Prostate gland (tissue), 2 donors: ENCODE measurements at regions not wholly inside any gene's neighbourhood (a gene's known extent, or its start where the extent isn't known, plus 50 kb on each side); places are given as distances from the start of the nearest gene placed in this dataset.

Source experiments
- POLR2A ChIP-seq: fragments of 450-650 bp; IDR thresholded peaks from one replicate; pipeline ENCODE4 v1.6.1; 2016; ENCODE audit warnings: antibody characterized with exemption, mild to moderate bottlenecking
- POLR2AphosphoS5 ChIP-seq: sonication (generic); formaldehyde crosslinking; IDR thresholded peaks from one replicate; pipeline ENCODE4 v1.6.1; 2017; ENCODE audit warnings: antibody characterized with exemption
- TF ChIP-seq, protein P1 (sequence below), 4 experiments: fragments of 200-600 bp in 2 of 4; fragments of 450-650 bp in 2 of 4; sonication (generic) in 2 of 4; IDR thresholded peaks; 1 replicate in 3 of 4; 2 replicates in 1 of 4; pipeline ENCODE4 v1.5.1; 2016 to 2019; ENCODE audit warnings: antibody characterized with exemption in 4 of 4, mild to moderate bottlenecking in 2 of 4, moderate library complexity in 2 of 4

DNA sequence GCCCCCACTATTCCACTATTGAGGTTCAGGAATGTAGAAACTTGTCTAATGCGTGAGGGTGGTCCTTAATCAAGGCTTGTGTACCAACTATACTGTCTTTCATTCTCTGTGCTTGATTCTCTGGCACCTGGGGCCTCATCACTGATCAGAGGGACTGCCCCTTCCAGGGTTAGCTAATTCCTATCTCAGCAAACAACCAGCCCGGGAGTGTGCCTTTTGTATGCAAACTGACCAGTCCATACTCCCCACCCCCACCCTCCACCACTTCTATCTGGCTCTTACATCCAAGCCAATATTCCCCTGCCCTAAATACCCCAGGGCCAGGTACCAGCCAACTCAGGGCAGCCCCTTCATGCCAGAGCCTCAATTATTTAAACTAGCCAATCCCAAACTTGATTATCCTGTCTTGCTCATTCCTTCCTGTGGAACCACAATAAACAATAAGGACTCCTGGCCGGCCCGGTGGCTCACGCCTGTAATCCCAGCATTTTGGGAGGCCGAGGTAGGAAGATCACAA is 59.3 kb downstream of the FTHL17 start:
- TF ChIP-seq, protein P1, sequence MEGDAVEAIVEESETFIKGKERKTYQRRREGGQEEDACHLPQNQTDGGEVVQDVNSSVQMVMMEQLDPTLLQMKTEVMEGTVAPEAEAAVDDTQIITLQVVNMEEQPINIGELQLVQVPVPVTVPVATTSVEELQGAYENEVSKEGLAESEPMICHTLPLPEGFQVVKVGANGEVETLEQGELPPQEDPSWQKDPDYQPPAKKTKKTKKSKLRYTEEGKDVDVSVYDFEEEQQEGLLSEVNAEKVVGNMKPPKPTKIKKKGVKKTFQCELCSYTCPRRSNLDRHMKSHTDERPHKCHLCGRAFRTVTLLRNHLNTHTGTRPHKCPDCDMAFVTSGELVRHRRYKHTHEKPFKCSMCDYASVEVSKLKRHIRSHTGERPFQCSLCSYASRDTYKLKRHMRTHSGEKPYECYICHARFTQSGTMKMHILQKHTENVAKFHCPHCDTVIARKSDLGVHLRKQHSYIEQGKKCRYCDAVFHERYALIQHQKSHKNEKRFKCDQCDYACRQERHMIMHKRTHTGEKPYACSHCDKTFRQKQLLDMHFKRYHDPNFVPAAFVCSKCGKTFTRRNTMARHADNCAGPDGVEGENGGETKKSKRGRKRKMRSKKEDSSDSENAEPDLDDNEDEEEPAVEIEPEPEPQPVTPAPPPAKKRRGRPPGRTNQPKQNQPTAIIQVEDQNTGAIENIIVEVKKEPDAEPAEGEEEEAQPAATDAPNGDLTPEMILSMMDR (IDR thresholded peaks at IDR 0.05): no peak
- TF ChIP-seq POLR2A (no peak), POLR2AphosphoS5 (no peak)
